Progenitor cell of endocrine pancreas (in vitro differentiated cells): ENCODE measurements at regions not wholly inside any gene's neighbourhood (a gene's known extent, or its start where the extent isn't known, plus 50 kb on each side); places are given as distances from the start of the nearest gene placed in this dataset.

Experiments used
- DNase-seq: peaks from one replicate; pipeline ENCODE4 v3.0.0; 2021; ENCODE audit warnings: low spot score; ENCODE audit not compliant: unreplicated experiment
- H3K27ac Mint-ChIP-seq: 2 replicates; pipeline ENCODE4 v1.8.0; 2021; ENCODE audit warnings: mild to moderate bottlenecking, moderate library complexity, mixed read lengths
- H3K27me3 Mint-ChIP-seq: 2 replicates; pipeline ENCODE4 v1.8.0; 2021; ENCODE audit warnings: mixed read lengths
- H3K36me3 Mint-ChIP-seq: 2 replicates; pipeline ENCODE4 v1.8.0; 2022; ENCODE audit warnings: mixed read lengths; ENCODE audit not compliant: insufficient read depth
- H3K4me1 Mint-ChIP-seq: 2 replicates; pipeline ENCODE4 v1.8.0; 2021; ENCODE audit warnings: low read depth, mixed read lengths
- H3K4me3 Mint-ChIP-seq: 2 replicates; pipeline ENCODE4 v1.8.0; 2021; ENCODE audit warnings: low read depth, mild to moderate bottlenecking, moderate library complexity, mixed read lengths
- H3K9me3 Mint-ChIP-seq: 2 replicates; pipeline ENCODE4 v1.8.0; 2021; ENCODE audit warnings: low read depth, mixed read lengths
- CTCF ChIP-seq: fragments of 200-600 bp; sonication (generic); IDR thresholded peaks from one replicate; pipeline ENCODE4 v1.5.0; 2021; ENCODE audit warnings: antibody characterized with exemption, mild to moderate bottlenecking; ENCODE audit not compliant: unreplicated experiment

- TF ChIP-seq CTCF = no peak
- no peak for DNase-seq
- Mint-ChIP-seq H3K4me1 (no peaks in the 10 kb centered on the region), H3K27me3 (no peaks in the 10 kb centered on the region), H3K9me3 (peaks cover 21% of the 10 kb centered on the region), H3K27ac (no peak overlapping the region), H3K4me3 (no peak overlapping the region), H3K36me3 (peaks cover 1% of the 10 kb centered on the region)
Measured at GRCh38 chr3:152695840-152696239, 139.1 kb upstream of the P2RY1 start.

GRCh38 chr3:152696962-152697361 lies 138.0 kb upstream of the P2RY1 start:
- Mint-ChIP-seq H3K9me3 (peaks cover 18% of the 10 kb centered on the region), H3K27ac (no peak overlapping the region), H3K4me3 (no peak overlapping the region), H3K36me3 (peaks cover 1% of the 10 kb centered on the region), H3K27me3 (no peaks in the 10 kb centered on the region), H3K4me1 (no peaks in the 10 kb centered on the region)
- no peak for DNase-seq
- TF ChIP-seq CTCF = no peak

- peaks cover 5% of the 10 kb centered on the region for H3K27me3 Mint-ChIP-seq
- DNase-seq = no peak
- H3K36me3 Mint-ChIP-seq = no peaks in the 10 kb centered on the region
Measured at GRCh38 chr3:152703245-152703890, 131.6 kb upstream of the P2RY1 start.

GRCh38 chr3:152706991-152707713 lies 127.8 kb upstream of the P2RY1 start:
- H3K9me3 Mint-ChIP-seq = no peaks in the 10 kb centered on the region
- H3K4me3 Mint-ChIP-seq = no peak overlapping the region
- TF ChIP-seq CTCF = no peak
- H3K36me3 Mint-ChIP-seq = no peaks in the 10 kb centered on the region
- H3K27me3 Mint-ChIP-seq = peaks cover 5% of the 10 kb centered on the region
- H3K4me1 Mint-ChIP-seq = no peaks in the 10 kb centered on the region
- H3K27ac Mint-ChIP-seq = no peak overlapping the region
- DNase-seq = no peak

More at GRCh38 chr3:152703245-152703890, 131.6 kb upstream of the P2RY1 start:
- no peak overlapping the region for H3K27ac Mint-ChIP-seq
- H3K4me1 Mint-ChIP-seq = no peaks in the 10 kb centered on the region
- H3K4me3 Mint-ChIP-seq = no peak overlapping the region
- TF ChIP-seq CTCF = no peak
- H3K9me3 Mint-ChIP-seq = peaks cover 3% of the 10 kb centered on the region

- no peaks in the 10 kb centered on the region for H3K36me3 Mint-ChIP-seq
- no peak for TF ChIP-seq CTCF
- H3K4me3 Mint-ChIP-seq = no peak overlapping the region
- H3K27me3 Mint-ChIP-seq = peaks cover 5% of the 10 kb centered on the region
- H3K4me1 Mint-ChIP-seq = no peaks in the 10 kb centered on the region
- no peak for DNase-seq
- no peak overlapping the region for H3K27ac Mint-ChIP-seq
- no peaks in the 10 kb centered on the region for H3K9me3 Mint-ChIP-seq
Measured at GRCh38 chr3:152709659-152710058, 125.3 kb upstream of the P2RY1 start.
